B cell (primary cell): ENCODE measurements at regions not wholly inside any gene's neighbourhood (a gene's known extent, or its start where the extent isn't known, plus 50 kb on each side); places are given as distances from the start of the nearest gene placed in this dataset.

ENCODE experiments used
- EZH2 ChIP-seq: IDR thresholded peaks from 2 replicates; pipeline ENCODE4 v1.6.1; 2012; ENCODE audit warnings: borderline replicate concordance, low read depth, mild to moderate bottlenecking, moderate library complexity, low read length; ENCODE audit not compliant: insufficient read depth, poor library complexity, severe bottlenecking
- TF ChIP-seq, protein P1 (sequence below): fragments of 200-600 bp; IDR thresholded peaks from one replicate; pipeline ENCODE4 v1.8.0; 2022; ENCODE audit warnings: antibody characterized with exemption, mild to moderate bottlenecking

DNA sequence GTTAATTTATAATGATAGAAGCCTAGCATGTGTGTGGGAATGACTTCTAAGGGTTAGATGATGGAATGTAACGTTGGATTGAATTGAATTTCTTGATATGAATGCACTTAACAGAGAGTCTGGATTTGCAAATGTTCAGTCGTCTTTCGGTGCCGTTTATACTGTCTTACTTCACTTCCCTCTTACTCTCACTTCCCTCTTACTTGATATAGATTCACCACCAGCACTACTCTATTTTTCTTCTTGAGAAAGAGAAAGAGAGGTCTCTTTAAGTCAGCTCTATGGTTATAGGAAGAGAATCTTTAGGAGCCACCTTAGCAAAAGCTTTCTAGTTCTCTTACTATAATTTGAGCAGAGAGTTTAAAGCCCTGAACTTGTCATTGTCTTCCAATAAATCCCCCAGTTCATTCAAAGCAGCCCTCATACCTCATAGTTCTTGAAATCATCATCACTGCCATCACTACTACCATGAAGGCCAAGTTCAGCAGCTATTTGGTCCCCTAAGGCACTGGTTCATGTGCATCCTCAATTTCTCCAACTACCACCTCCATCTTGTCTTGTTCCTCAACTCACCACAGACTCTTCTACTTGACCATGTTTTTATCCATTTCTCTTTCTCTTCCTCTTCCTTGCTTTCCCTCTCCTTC is 501.7 kb upstream of the TCF4 start:
- TF ChIP-seq, protein P1, sequence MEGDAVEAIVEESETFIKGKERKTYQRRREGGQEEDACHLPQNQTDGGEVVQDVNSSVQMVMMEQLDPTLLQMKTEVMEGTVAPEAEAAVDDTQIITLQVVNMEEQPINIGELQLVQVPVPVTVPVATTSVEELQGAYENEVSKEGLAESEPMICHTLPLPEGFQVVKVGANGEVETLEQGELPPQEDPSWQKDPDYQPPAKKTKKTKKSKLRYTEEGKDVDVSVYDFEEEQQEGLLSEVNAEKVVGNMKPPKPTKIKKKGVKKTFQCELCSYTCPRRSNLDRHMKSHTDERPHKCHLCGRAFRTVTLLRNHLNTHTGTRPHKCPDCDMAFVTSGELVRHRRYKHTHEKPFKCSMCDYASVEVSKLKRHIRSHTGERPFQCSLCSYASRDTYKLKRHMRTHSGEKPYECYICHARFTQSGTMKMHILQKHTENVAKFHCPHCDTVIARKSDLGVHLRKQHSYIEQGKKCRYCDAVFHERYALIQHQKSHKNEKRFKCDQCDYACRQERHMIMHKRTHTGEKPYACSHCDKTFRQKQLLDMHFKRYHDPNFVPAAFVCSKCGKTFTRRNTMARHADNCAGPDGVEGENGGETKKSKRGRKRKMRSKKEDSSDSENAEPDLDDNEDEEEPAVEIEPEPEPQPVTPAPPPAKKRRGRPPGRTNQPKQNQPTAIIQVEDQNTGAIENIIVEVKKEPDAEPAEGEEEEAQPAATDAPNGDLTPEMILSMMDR, result no peak
- TF ChIP-seq EZH2, result no peak
